H9 (cell line): ENCODE measurements at regions not wholly inside any gene's neighbourhood (a gene's known extent, or its start where the extent isn't known, plus 50 kb on each side); places are given as distances from the start of the nearest gene placed in this dataset.

Experiments used
- DNase-seq: peaks from one replicate; pipeline ENCODE4 v3.0.0-alpha.2; 2017
- H2AFZ ChIP-seq: one replicate; pipeline ENCODE4 v1.6.1; 2013; ENCODE audit warnings: mild to moderate bottlenecking, low read length, control low read depth, moderate library complexity
- H2AK5ac ChIP-seq: 2 replicates; pipeline ENCODE4 v1.6.1; 2013; ENCODE audit warnings: low read length, control low read depth, mixed read lengths; ENCODE audit not compliant: insufficient read length
- H2BK120ac ChIP-seq: one replicate; pipeline ENCODE4 v1.6.1; 2013; ENCODE audit warnings: low read depth, mild to moderate bottlenecking, low read length, control low read depth, inconsistent platforms; ENCODE audit not compliant: poor library complexity, severe bottlenecking
- H2BK12ac ChIP-seq: 2 replicates; pipeline ENCODE4 v1.6.1; 2013; ENCODE audit warnings: low read length, control low read depth, mixed read lengths, low read depth; ENCODE audit not compliant: insufficient read length
- H2BK15ac ChIP-seq: 2 replicates; pipeline ENCODE4 v1.6.1; 2013; ENCODE audit warnings: low read depth, low read length, control low read depth
- H2BK20ac ChIP-seq: one replicate; pipeline ENCODE4 v1.6.1; 2013; ENCODE audit warnings: low read depth, mild to moderate bottlenecking, low read length, control low read depth, inconsistent platforms; ENCODE audit not compliant: poor library complexity, severe bottlenecking
- H2BK5ac ChIP-seq: 2 replicates; pipeline ENCODE4 v1.6.1; 2013; ENCODE audit warnings: low read length, control low read depth, mixed read lengths; ENCODE audit not compliant: insufficient read length
- H3K14ac ChIP-seq: 2 replicates; pipeline ENCODE4 v1.6.1; 2013; ENCODE audit warnings: low read length, control low read depth; ENCODE audit not compliant: insufficient read depth
- H3K18ac ChIP-seq: 2 replicates; pipeline ENCODE4 v1.6.1; 2013; ENCODE audit warnings: low read depth, mild to moderate bottlenecking, mixed read lengths, low read length, control low read depth; ENCODE audit not compliant: insufficient read length
- H3K23ac ChIP-seq: 2 replicates; pipeline ENCODE4 v1.6.1; 2013; ENCODE audit warnings: low read length, control low read depth, mixed read lengths, low read depth; ENCODE audit not compliant: insufficient read length
- H3K23me2 ChIP-seq: 2 replicates; pipeline ENCODE4 v1.6.1; 2013; ENCODE audit warnings: low read depth, mild to moderate bottlenecking, mixed read lengths, low read length, control low read depth; ENCODE audit not compliant: insufficient read length, poor library complexity, severe bottlenecking
- H3K27ac ChIP-seq: 2 replicates; pipeline ENCODE4 v1.5.1; 2013; ENCODE audit warnings: low read length, control low read depth, mixed read lengths, low read depth; ENCODE audit not compliant: insufficient read length
- H3K27me3 ChIP-seq: 2 replicates; pipeline ENCODE4 v1.6.1; 2013; ENCODE audit warnings: low read length, control low read depth, inconsistent platforms; ENCODE audit not compliant: insufficient read depth
- H3K4ac ChIP-seq: 2 replicates; pipeline ENCODE4 v1.6.1; 2013; ENCODE audit warnings: low read depth, mild to moderate bottlenecking, control low read depth, inconsistent platforms, low read length, moderate library complexity
- H3K4me1 ChIP-seq: 2 replicates; pipeline ENCODE4 v1.6.1; 2013; ENCODE audit warnings: low read length, control low read depth, inconsistent platforms; ENCODE audit not compliant: insufficient read depth
- H3K4me2 ChIP-seq: 2 replicates; pipeline ENCODE4 v1.6.1; 2013; ENCODE audit warnings: low read length, control low read depth, mixed read lengths; ENCODE audit not compliant: insufficient read length, insufficient read depth
- H3K56ac ChIP-seq: 2 replicates; pipeline ENCODE4 v1.6.1; 2013; ENCODE audit warnings: low read depth, mild to moderate bottlenecking, mixed read lengths, low read length, control low read depth; ENCODE audit not compliant: insufficient read length
- H3K79me1 ChIP-seq: 2 replicates; pipeline ENCODE4 v1.6.1; 2013; ENCODE audit warnings: low read depth, mild to moderate bottlenecking, moderate library complexity, low read length, control low read depth, inconsistent platforms; ENCODE audit not compliant: insufficient read depth, poor library complexity, severe bottlenecking
- H3K79me2 ChIP-seq: 2 replicates; pipeline ENCODE4 v1.6.1; 2013; ENCODE audit warnings: low read length, control low read depth, inconsistent platforms; ENCODE audit not compliant: insufficient read depth
- H3K9ac ChIP-seq: 2 replicates; pipeline ENCODE4 v1.6.1; 2013; ENCODE audit warnings: low read length, control low read depth, mixed read lengths; ENCODE audit not compliant: insufficient read length; ENCODE audit errors: extremely low read depth
- H3K9me3 ChIP-seq: one replicate; pipeline ENCODE4 v1.6.1; 2013; ENCODE audit warnings: low read depth, low read length, inconsistent platforms; ENCODE audit not compliant: control insufficient read depth
- H3T11ph ChIP-seq: one replicate; pipeline ENCODE4 v1.6.1; 2013; ENCODE audit warnings: mild to moderate bottlenecking, low read length, control low read depth, inconsistent platforms
- H4K20me1 ChIP-seq: one replicate; pipeline ENCODE4 v1.6.1; 2013; ENCODE audit not compliant: control insufficient read depth, insufficient read length, insufficient read depth
- H4K5ac ChIP-seq: 2 replicates; pipeline ENCODE4 v1.6.1; 2013; ENCODE audit warnings: low read depth, mild to moderate bottlenecking, mixed read lengths, low read length, control low read depth; ENCODE audit not compliant: insufficient read length
- H4K8ac ChIP-seq: replicated peaks from 2 replicates; pipeline ENCODE4 v1.6.1; 2013; ENCODE audit warnings: low read length, control low read depth, mixed read lengths, low read depth; ENCODE audit not compliant: insufficient read length
- H4K91ac ChIP-seq: 2 replicates; pipeline ENCODE4 v1.6.1; 2013; ENCODE audit warnings: low read depth, mild to moderate bottlenecking, moderate library complexity, mixed read lengths, low read length, control low read depth; ENCODE audit not compliant: insufficient read length
- H3K27ac Mint-ChIP-seq, 3 experiments: 2 replicates in 2 of 3; 3 replicates in 1 of 3; pipeline ENCODE4 v1.8.0; 2020 to 2021; ENCODE audit warnings: mixed read lengths in 3 of 3, mild to moderate bottlenecking in 1 of 3, moderate library complexity in 1 of 3
- H3K27me3 Mint-ChIP-seq: 2 replicates; pipeline ENCODE4 v1.8.0; 2021; ENCODE audit warnings: low read depth, mild to moderate bottlenecking, moderate library complexity, mixed read lengths
- H3K36me3 Mint-ChIP-seq, 3 experiments: 2 replicates in 2 of 3; 3 replicates in 1 of 3; pipeline ENCODE4 v1.8.0; 2020 to 2021; ENCODE audit warnings: low read depth in 3 of 3, mixed read lengths in 3 of 3; ENCODE audit not compliant: insufficient read depth in 1 of 3
- H3K4me1 Mint-ChIP-seq, 2 experiments: 2 replicates each; pipeline ENCODE4 v1.8.0; 2020; ENCODE audit warnings: mixed read lengths in 2 of 2
- H3K4me3 Mint-ChIP-seq, 2 experiments: 2 replicates in 1 of 2; 3 replicates in 1 of 2; pipeline ENCODE4 v1.8.0; 2020 to 2021; ENCODE audit warnings: mild to moderate bottlenecking in 2 of 2, mixed read lengths in 2 of 2, moderate library complexity in 1 of 2
- H3K9me3 Mint-ChIP-seq, 2 experiments: 2 replicates in 1 of 2; 3 replicates in 1 of 2; pipeline ENCODE4 v1.8.0; 2020; ENCODE audit warnings: mild to moderate bottlenecking in 2 of 2, mixed read lengths in 2 of 2, moderate library complexity in 1 of 2
- CTCF ChIP-seq: fragments of 200-600 bp; sonication (generic); conservative IDR thresholded peaks from 3 replicates; pipeline ENCODE4 v1.8.0; 2021; ENCODE audit warnings: antibody characterized with exemption, mild to moderate bottlenecking
- WGBS: extraction: QIAGEN DNeasy Blood & Tissue Kit; methylation state at CpG from one replicate; pipeline ENCODE4 v1.1.7; 2013; ENCODE audit warnings: missing lambda C conversion rate, low lambda C conversion rate, mixed read lengths; ENCODE audit not compliant: insufficient read length; ENCODE audit errors: extremely low coverage; 5-methylcytosine and 5-hydroxymethylcytosine counted together

- Mint-ChIP-seq H3K27me3 (0 out of 2 replicates have a peak, but pooled peaks cover 2% of the 10 kb centered on the region), H3K36me3 (peaks cover 7 to 42% (median 27%) of the 10 kb centered on the region in 3 experiments), H3K27ac (peak overlapping the region; percentile 74 to 92 (median 84); a peak in 5 of 7 replicates), H3K4me1 (peaks cover 33 to 37% of the 10 kb centered on the region in 2 experiments), H3K9me3 (peaks cover 22 to 27% of the 10 kb centered on the region in 2 experiments), H3K4me3 (no peak overlapping the region)
- H2BK5ac ChIP-seq = no peak overlapping the region
- no peak overlapping the region for H4K91ac ChIP-seq
- no peak overlapping the region for H3K23ac ChIP-seq
- no peak overlapping the region for H3K56ac ChIP-seq
- H3K9me3 ChIP-seq = no peaks in the 10 kb centered on the region
- H3K23me2 ChIP-seq = no peaks in the 10 kb centered on the region
- H4K8ac ChIP-seq = no peak overlapping the region
- H3K9ac ChIP-seq = no peak overlapping the region
- H2BK12ac ChIP-seq = no peak overlapping the region
- no peak overlapping the region for H3K18ac ChIP-seq
- no peak overlapping the region for H2BK15ac ChIP-seq
- no peak overlapping the region for H2BK120ac ChIP-seq
- no peaks in the 10 kb centered on the region for H3K79me2 ChIP-seq
- no peak overlapping the region for H3K4ac ChIP-seq
- H4K20me1 ChIP-seq = no peaks in the 10 kb centered on the region
- no CpG with 5 or more reads among the region's 2 CpGs for WGBS
- H3T11ph ChIP-seq = no peak overlapping the region
- no peak overlapping the region for H2AK5ac ChIP-seq
- no peaks in the 10 kb centered on the region for H3K27me3 ChIP-seq
- no peak overlapping the region for H3K4me2 ChIP-seq
- no peak overlapping the region for H2AFZ ChIP-seq
- DNase-seq = no peak
- no peak overlapping the region for H3K27ac ChIP-seq
- no peak overlapping the region for H2BK20ac ChIP-seq
- H3K4me1 ChIP-seq = no peaks in the 10 kb centered on the region
- TF ChIP-seq CTCF = no peak
- H3K79me1 ChIP-seq = no peaks in the 10 kb centered on the region
- H4K5ac ChIP-seq = no peak overlapping the region
- H3K14ac ChIP-seq = no peak overlapping the region
Observed at GRCh38 chr3:30259730-30260129, 346.7 kb upstream of the TGFBR2 start.
